A673 (cell line): ENCODE measurements at regions not wholly inside any gene's neighbourhood (a gene's known extent, or its start where the extent isn't known, plus 50 kb on each side); places are given as distances from the start of the nearest gene placed in this dataset.

ENCODE experiments used
- EZH2 ChIP-seq: fragments of 200-600 bp; sonication (generic); IDR thresholded peaks from 2 replicates; pipeline ENCODE4 v1.6.1; 2017; ENCODE audit warnings: borderline replicate concordance, low read depth, mild to moderate bottlenecking, mixed read lengths, antibody characterized with exemption, low read length; ENCODE audit not compliant: poor library complexity, severe bottlenecking
- TF ChIP-seq, protein P1 (sequence below): fragments of 300-800, 200-600 bp; sonication (generic); conservative IDR thresholded peaks from 2 replicates; pipeline ENCODE4 v1.5.1; 2017; ENCODE audit warnings: low read depth, mild to moderate bottlenecking, antibody characterized with exemption, low read length, moderate library complexity, mixed read lengths

DNA sequence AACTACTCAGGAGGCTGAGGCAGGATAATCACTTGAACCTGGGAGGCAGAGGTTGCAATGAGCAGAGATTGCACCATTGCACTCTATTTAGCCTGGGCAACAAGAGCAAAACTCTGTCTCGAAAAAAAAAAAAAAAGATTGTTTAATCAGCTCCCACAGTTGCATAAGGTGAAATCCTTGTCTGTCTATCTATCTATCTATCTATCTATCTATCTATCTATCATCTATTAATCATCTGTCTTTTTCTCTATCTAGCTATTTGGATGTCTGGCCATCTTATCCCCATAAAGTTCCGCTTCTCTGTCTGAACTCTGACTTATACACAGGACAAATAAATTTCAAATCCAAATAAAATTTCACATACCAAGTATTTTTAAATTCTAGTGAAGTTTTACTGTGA is 223.2 kb upstream of the PGRMC2 start:
- TF ChIP-seq, protein P1, sequence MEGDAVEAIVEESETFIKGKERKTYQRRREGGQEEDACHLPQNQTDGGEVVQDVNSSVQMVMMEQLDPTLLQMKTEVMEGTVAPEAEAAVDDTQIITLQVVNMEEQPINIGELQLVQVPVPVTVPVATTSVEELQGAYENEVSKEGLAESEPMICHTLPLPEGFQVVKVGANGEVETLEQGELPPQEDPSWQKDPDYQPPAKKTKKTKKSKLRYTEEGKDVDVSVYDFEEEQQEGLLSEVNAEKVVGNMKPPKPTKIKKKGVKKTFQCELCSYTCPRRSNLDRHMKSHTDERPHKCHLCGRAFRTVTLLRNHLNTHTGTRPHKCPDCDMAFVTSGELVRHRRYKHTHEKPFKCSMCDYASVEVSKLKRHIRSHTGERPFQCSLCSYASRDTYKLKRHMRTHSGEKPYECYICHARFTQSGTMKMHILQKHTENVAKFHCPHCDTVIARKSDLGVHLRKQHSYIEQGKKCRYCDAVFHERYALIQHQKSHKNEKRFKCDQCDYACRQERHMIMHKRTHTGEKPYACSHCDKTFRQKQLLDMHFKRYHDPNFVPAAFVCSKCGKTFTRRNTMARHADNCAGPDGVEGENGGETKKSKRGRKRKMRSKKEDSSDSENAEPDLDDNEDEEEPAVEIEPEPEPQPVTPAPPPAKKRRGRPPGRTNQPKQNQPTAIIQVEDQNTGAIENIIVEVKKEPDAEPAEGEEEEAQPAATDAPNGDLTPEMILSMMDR = no peak
- no peak for TF ChIP-seq EZH2
